Body of pancreas (tissue), 4 donors: ENCODE measurements at regions not wholly inside any gene's neighbourhood (a gene's known extent, or its start where the extent isn't known, plus 50 kb on each side); places are given as distances from the start of the nearest gene placed in this dataset.

Experiments
- POLR2A ChIP-seq, 3 donors: fragments of 450-650 bp; IDR thresholded peaks; one replicate each; pipeline ENCODE4 v1.6.1; 2016; ENCODE audit warnings: antibody characterized with exemption in 3 of 3, mild to moderate bottlenecking in 2 of 3
- TF ChIP-seq, protein P1 (sequence below), 7 experiments: fragments of 450-650 bp in 4 of 7; fragments of 200-600 bp in 3 of 7; sonication (generic) in 3 of 7; IDR thresholded peaks; one replicate each; pipeline ENCODE4 v1.5.1; 2016 to 2019; ENCODE audit warnings: antibody characterized with exemption in 7 of 7

DNA sequence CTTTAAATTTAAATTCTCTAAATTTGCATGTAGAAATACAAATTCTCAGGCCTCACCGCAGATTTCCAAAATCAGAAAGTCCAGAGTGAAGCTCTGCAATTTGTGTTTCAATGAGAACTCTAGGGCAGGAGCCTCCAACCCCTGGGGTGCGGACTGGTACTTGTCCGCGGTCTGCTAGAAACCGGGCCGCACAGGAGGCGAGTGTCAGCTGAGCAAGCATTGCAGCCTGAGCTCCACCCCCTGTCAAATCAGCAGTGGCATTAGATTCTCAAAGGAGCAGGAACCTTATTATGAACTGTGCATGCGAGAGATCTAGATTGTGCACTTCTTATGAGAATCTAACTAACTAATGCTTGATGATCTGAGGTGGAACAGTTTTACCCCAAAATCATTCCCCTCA, 203.0 kb upstream of the PCSK2 start:
- TF ChIP-seq, protein P1, sequence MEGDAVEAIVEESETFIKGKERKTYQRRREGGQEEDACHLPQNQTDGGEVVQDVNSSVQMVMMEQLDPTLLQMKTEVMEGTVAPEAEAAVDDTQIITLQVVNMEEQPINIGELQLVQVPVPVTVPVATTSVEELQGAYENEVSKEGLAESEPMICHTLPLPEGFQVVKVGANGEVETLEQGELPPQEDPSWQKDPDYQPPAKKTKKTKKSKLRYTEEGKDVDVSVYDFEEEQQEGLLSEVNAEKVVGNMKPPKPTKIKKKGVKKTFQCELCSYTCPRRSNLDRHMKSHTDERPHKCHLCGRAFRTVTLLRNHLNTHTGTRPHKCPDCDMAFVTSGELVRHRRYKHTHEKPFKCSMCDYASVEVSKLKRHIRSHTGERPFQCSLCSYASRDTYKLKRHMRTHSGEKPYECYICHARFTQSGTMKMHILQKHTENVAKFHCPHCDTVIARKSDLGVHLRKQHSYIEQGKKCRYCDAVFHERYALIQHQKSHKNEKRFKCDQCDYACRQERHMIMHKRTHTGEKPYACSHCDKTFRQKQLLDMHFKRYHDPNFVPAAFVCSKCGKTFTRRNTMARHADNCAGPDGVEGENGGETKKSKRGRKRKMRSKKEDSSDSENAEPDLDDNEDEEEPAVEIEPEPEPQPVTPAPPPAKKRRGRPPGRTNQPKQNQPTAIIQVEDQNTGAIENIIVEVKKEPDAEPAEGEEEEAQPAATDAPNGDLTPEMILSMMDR (IDR thresholded peaks at IDR 0.05), result no peak
- TF ChIP-seq POLR2A (IDR thresholded peaks at IDR 0.05), result no peak
